MG63 (cell line): ENCODE measurements at regions not wholly inside any gene's neighbourhood (a gene's known extent, or its start where the extent isn't known, plus 50 kb on each side); places are given as distances from the start of the nearest gene placed in this dataset.

Experiments used
- DNase-seq: peaks from one replicate; pipeline ENCODE4 v3.0.0-alpha.2; 2020
- H3K27me3 ChIP-seq: fragments of 250-450 bp; sonication (Bioruptor Pico); 2 replicates; pipeline ENCODE4 v1.5.1; 2020; ENCODE audit warnings: mild to moderate bottlenecking, moderate library complexity
- H3K36me3 ChIP-seq: fragments of 250-450 bp; sonication (Bioruptor Pico); 2 replicates; pipeline ENCODE4 v1.5.1; 2020; ENCODE audit warnings: mild to moderate bottlenecking, moderate library complexity
- H3K4me3 ChIP-seq: fragments of 250-450 bp; sonication (Bioruptor Pico); 2 replicates; pipeline ENCODE4 v1.5.1; 2020; ENCODE audit warnings: mild to moderate bottlenecking, moderate library complexity
- H3K9me3 ChIP-seq: fragments of 250-450 bp; sonication (Bioruptor Pico); 2 replicates; pipeline ENCODE4 v1.5.1; 2020; ENCODE audit warnings: mild to moderate bottlenecking, moderate library complexity

- Histone ChIP-seq H3K4me3 (no peak overlapping the region), H3K36me3 (no peaks in the 10 kb centered on the region), H3K27me3 (no peaks in the 10 kb centered on the region), H3K9me3 (no peaks in the 10 kb centered on the region)
- DNase-seq, result no peak
Observed at GRCh38 chr11:129251067-129251466, 58.9 kb upstream of the ARHGAP32 start.

DNA sequence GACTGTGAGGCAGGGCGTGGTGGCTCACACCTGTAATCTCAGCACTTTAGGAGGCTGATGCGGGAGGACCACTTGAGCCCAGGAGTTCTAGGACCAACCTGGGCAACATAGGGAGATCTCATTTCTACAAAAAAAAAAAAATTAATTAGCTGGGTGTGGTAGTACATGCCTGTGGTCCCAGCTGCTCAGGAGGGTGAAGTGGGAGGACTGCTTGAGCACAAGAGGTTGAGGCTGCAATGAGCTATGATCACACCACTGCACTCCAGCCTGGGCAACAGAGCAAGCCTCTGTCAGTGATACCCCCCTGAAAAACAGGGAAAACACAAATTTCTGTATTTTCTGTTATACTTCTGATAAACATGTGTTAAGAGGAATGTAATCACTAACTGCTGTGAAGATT lies 57.8 kb upstream of the ARHGAP32 start:
- no peak for DNase-seq
- no peaks in the 10 kb centered on the region for H3K27me3 ChIP-seq
- no peaks in the 10 kb centered on the region for H3K9me3 ChIP-seq
- no peaks in the 10 kb centered on the region for H3K36me3 ChIP-seq
- H3K4me3 ChIP-seq, result no peak overlapping the region

GRCh38 chr11:129249351-129249750 lies 57.2 kb upstream of the ARHGAP32 start:
- no peaks in the 10 kb centered on the region for H3K27me3 ChIP-seq
- H3K4me3 ChIP-seq, result no peak overlapping the region
- H3K36me3 ChIP-seq, result no peaks in the 10 kb centered on the region
- no peak for DNase-seq
- no peaks in the 10 kb centered on the region for H3K9me3 ChIP-seq

GRCh38 chr11:129248618-129249017 lies 56.5 kb upstream of the ARHGAP32 start:
- no peaks in the 10 kb centered on the region for H3K9me3 ChIP-seq
- no peak overlapping the region for H3K4me3 ChIP-seq
- no peak for DNase-seq
- H3K27me3 ChIP-seq, result no peaks in the 10 kb centered on the region
- H3K36me3 ChIP-seq, result no peaks in the 10 kb centered on the region

GRCh38 chr11:129247135-129247534 lies 55.0 kb upstream of the ARHGAP32 start:
- DNase-seq, result no peak

GRCh38 chr11:129242855-129243254 lies 50.7 kb upstream of the ARHGAP32 start:
- H3K9me3 ChIP-seq, result no peaks in the 10 kb centered on the region
- H3K36me3 ChIP-seq, result no peaks in the 10 kb centered on the region
- no peak overlapping the region for H3K4me3 ChIP-seq
- no peak for DNase-seq
- H3K27me3 ChIP-seq, result no peaks in the 10 kb centered on the region

More at GRCh38 chr11:129247135-129247534, 55.0 kb upstream of the ARHGAP32 start:
- H3K36me3 ChIP-seq, result no peaks in the 10 kb centered on the region
- H3K27me3 ChIP-seq, result no peaks in the 10 kb centered on the region
- H3K4me3 ChIP-seq, result no peak overlapping the region
- no peaks in the 10 kb centered on the region for H3K9me3 ChIP-seq
